MM.1S (cell line): ENCODE measurements at regions not wholly inside any gene's neighbourhood (a gene's known extent, or its start where the extent isn't known, plus 50 kb on each side); places are given as distances from the start of the nearest gene placed in this dataset.

Source experiments
- CTCF ChIP-seq: fragments of 300-600 bp; sonication (generic); IDR thresholded peaks from 2 replicates; pipeline ENCODE4 v1.5.1; 2016; ENCODE audit warnings: antibody characterized with exemption, low read length, mixed read lengths
- EZH2 ChIP-seq: fragments of 300-600 bp; sonication (generic); optimal IDR thresholded peaks from 2 replicates; pipeline ENCODE3; 2017; ENCODE audit warnings: low read depth, mild to moderate bottlenecking, antibody characterized with exemption, low read length, mixed read lengths
- EZH2phosphoT487 ChIP-seq: fragments of 300-600 bp; sonication (generic); IDR thresholded peaks from 2 replicates; pipeline ENCODE4 v1.6.1; 2018; ENCODE audit warnings: antibody characterized with exemption, low read length

GRCh38 chr9:87382900-87383299, 114.8 kb upstream of the DAPK1 start:
- TF ChIP-seq EZH2phosphoT487: no peak
- no peak for TF ChIP-seq CTCF
- TF ChIP-seq EZH2: no peak
